Keratinocyte (primary cell): ENCODE measurements at regions not wholly inside any gene's neighbourhood (a gene's known extent, or its start where the extent isn't known, plus 50 kb on each side); places are given as distances from the start of the nearest gene placed in this dataset.

Experiments
- DNase-seq: peaks from one replicate; pipeline ENCODE4 v3.0.0-alpha.2; 2011; ENCODE audit warnings: low read depth, missing footprints, low spot score
- FAIRE-seq: peaks from 2 replicates; lab custom pipeline; 2011; peaks lifted over from hg19 to GRCh38; lab: Jason Lieb, UNC
- H2AFZ ChIP-seq: 2 replicates; pipeline ENCODE4 v1.6.0; 2012; ENCODE audit warnings: low read length, control low read depth, inconsistent platforms; ENCODE audit not compliant: control insufficient read depth
- H3K27ac ChIP-seq: 2 replicates; pipeline ENCODE4 v1.5.1; 2011; ENCODE audit warnings: low read length; ENCODE audit not compliant: control insufficient read depth, insufficient read depth
- H3K27me3 ChIP-seq: 3 replicates; pipeline ENCODE4 v1.6.0; 2011; ENCODE audit warnings: low read length; ENCODE audit not compliant: control insufficient read depth, insufficient read depth; ENCODE audit errors: extremely low read depth
- H3K36me3 ChIP-seq, 2 experiments: 2 replicates in 1 of 2; 3 replicates in 1 of 2; pipeline ENCODE4 v1.5.1; 2011; ENCODE audit warnings: low read length in 2 of 2, mild to moderate bottlenecking in 1 of 2; ENCODE audit not compliant: control insufficient read depth in 2 of 2, insufficient read depth in 2 of 2; ENCODE audit errors: extremely low read depth in 1 of 2
- H3K4me1 ChIP-seq: 3 replicates; pipeline ENCODE4 v1.5.1; 2011; ENCODE audit warnings: low read length; ENCODE audit not compliant: control insufficient read depth, insufficient read depth; ENCODE audit errors: extremely low read depth
- H3K4me2 ChIP-seq: 3 replicates; pipeline ENCODE4 v1.6.0; 2011; ENCODE audit warnings: low read depth, low read length; ENCODE audit not compliant: control insufficient read depth, insufficient read depth; ENCODE audit errors: extremely low read depth
- H3K4me3 ChIP-seq, 3 experiments: fragments of 200-600 bp in 1 of 3; sonication (generic) in 1 of 3; 2 replicates in 2 of 3; 3 replicates in 1 of 3; pipeline ENCODE4 v1.5.1; 2011 to 2016; ENCODE audit warnings: low read length in 3 of 3, mild to moderate bottlenecking in 3 of 3, control low read depth in 2 of 3, inconsistent platforms in 1 of 3, low read depth in 1 of 3, mixed read lengths in 1 of 3, mixed run types in 1 of 3, moderate library complexity in 1 of 3; ENCODE audit not compliant: control insufficient read depth in 2 of 3, insufficient read depth in 2 of 3; ENCODE audit errors: extremely low read depth in 1 of 3
- H3K79me2 ChIP-seq: 2 replicates; pipeline ENCODE4 v1.6.0; 2012; ENCODE audit warnings: low read length; ENCODE audit not compliant: control insufficient read depth, insufficient read depth
- H3K9ac ChIP-seq: 3 replicates; pipeline ENCODE4 v1.6.0; 2011; ENCODE audit warnings: low read length; ENCODE audit not compliant: control insufficient read depth, insufficient read depth; ENCODE audit errors: extremely low read depth
- H3K9me1 ChIP-seq: 3 replicates; pipeline ENCODE4 v1.6.0; 2011; ENCODE audit warnings: low read length; ENCODE audit not compliant: control insufficient read depth, insufficient read depth; ENCODE audit errors: extremely low read depth
- H3K9me3 ChIP-seq: 2 replicates; pipeline ENCODE4 v1.5.1; 2012; ENCODE audit warnings: low read depth, low read length; ENCODE audit not compliant: control insufficient read depth
- H4K20me1 ChIP-seq: 3 replicates; pipeline ENCODE4 v1.6.0; 2011; ENCODE audit warnings: low read length; ENCODE audit not compliant: control insufficient read depth, insufficient read depth; ENCODE audit errors: extremely low read depth
- CTCF ChIP-seq, 3 experiments: IDR thresholded peaks in 1 of 3; conservative IDR thresholded peaks in 1 of 3; optimal IDR thresholded peaks in 1 of 3; 2 replicates in 2 of 3; 3 replicates in 1 of 3; pipeline versions ENCODE3 to v1.5.1; 2011; ENCODE audit warnings: low read length in 3 of 3, mild to moderate bottlenecking in 3 of 3, moderate library complexity in 2 of 3, control low read depth in 1 of 3, inconsistent platforms in 1 of 3; ENCODE audit not compliant: insufficient read depth in 2 of 3; ENCODE audit errors: extremely low read depth in 1 of 3
- EZH2 ChIP-seq: IDR thresholded peaks from one replicate; pipeline ENCODE4 v1.6.1; 2012; ENCODE audit warnings: inconsistent platforms, mild to moderate bottlenecking, low read length, moderate library complexity
- dilution Hi-C: fragments of 300-500 bp; cut with MboI; formaldehyde crosslinking; loops from one replicate; pipeline ENCODE4 v1.7.0; 2020; ENCODE audit warnings: low sequenced_read_pairs; ENCODE audit not compliant: extremely low pct_ligation_motif_present

GRCh38 chr17:15026088-15026487, 239.0 kb downstream of the PMP22 start:
- dilution Hi-C loops = no loop called here
- no peaks in the 10 kb centered on the region for H3K9me3 ChIP-seq
- no peaks in the 10 kb centered on the region for H3K9me1 ChIP-seq
- H3K36me3 ChIP-seq = no peaks in the 10 kb centered on the region
- H3K27ac ChIP-seq = no peak overlapping the region
- no peak overlapping the region for H2AFZ ChIP-seq
- FAIRE-seq = no peak
- peaks cover 5% of the 10 kb centered on the region for H3K27me3 ChIP-seq
- no peaks in the 10 kb centered on the region for H4K20me1 ChIP-seq
- H3K4me3 ChIP-seq = no peak overlapping the region
- H3K4me2 ChIP-seq = no peak overlapping the region
- H3K79me2 ChIP-seq = no peaks in the 10 kb centered on the region
- TF ChIP-seq CTCF (optimal IDR thresholded peaks at IDR 0.05 in 1 of 3, IDR thresholded peaks at IDR 0.05 in 1 of 3, conservative IDR thresholded peaks at IDR 0.05 in 1 of 3; ENCODE audit: extremely low read depth in 1 of 3, insufficient read depth in 2 of 3, low read length in 3 of 3) (no peak), EZH2 (no peak)
- no peaks in the 10 kb centered on the region for H3K4me1 ChIP-seq
- DNase-seq = no peak
- H3K9ac ChIP-seq = no peak overlapping the region

GRCh38 chr17:15023589-15024336, 241.4 kb downstream of the PMP22 start:
- Histone ChIP-seq H3K4me1 (no peaks in the 10 kb centered on the region), H3K27me3 (no peaks in the 10 kb centered on the region), H3K79me2 (no peaks in the 10 kb centered on the region), H2AFZ (no peak overlapping the region), H3K9me1 (no peaks in the 10 kb centered on the region), H3K4me3 (no peak overlapping the region), H3K36me3 (no peaks in the 10 kb centered on the region), H3K4me2 (no peak overlapping the region), H3K9me3 (no peaks in the 10 kb centered on the region), H4K20me1 (no peaks in the 10 kb centered on the region), H3K9ac (no peak overlapping the region), H3K27ac (no peak overlapping the region)
- TF ChIP-seq CTCF (optimal IDR thresholded peaks at IDR 0.05 in 1 of 3, IDR thresholded peaks at IDR 0.05 in 1 of 3, conservative IDR thresholded peaks at IDR 0.05 in 1 of 3; ENCODE audit: extremely low read depth in 1 of 3, insufficient read depth in 2 of 3, low read length in 3 of 3) (no peak), EZH2 (no peak)
- dilution Hi-C loops = no loop called here
- no peak for DNase-seq
- no peak for FAIRE-seq
